HG03066 (cell line): ENCODE measurements at regions not wholly inside any gene's neighbourhood (a gene's known extent, or its start where the extent isn't known, plus 50 kb on each side); places are given as distances from the start of the nearest gene placed in this dataset.

Source experiments
- ATAC-seq: cut with Tn5 transposase; IDR thresholded peaks from one replicate; pipeline ENCODE4 v1.9.1; 2021; ENCODE audit warnings: low read depth; ENCODE audit not compliant: unreplicated experiment

DNA sequence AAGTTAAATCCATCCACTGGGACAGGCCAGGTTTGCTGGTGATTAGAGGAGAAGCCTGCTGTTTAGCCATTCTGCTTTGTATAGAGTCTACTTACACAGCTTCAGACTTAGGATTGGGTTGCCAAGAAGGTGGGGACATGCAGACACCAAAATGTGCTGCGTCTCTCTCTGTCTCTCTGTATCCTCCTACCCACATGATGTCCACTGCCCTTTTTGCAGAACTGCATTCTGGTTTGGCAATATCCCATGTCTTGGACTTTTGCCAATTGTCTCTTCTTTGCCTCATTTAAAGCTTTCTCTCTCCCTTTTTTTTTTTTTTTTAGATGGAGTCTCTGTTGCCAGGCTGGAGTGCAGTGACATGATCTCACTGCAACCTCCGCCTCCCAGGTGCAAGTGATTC lies 261.1 kb upstream of the FN1 start:
- no peak for ATAC-seq

DNA sequence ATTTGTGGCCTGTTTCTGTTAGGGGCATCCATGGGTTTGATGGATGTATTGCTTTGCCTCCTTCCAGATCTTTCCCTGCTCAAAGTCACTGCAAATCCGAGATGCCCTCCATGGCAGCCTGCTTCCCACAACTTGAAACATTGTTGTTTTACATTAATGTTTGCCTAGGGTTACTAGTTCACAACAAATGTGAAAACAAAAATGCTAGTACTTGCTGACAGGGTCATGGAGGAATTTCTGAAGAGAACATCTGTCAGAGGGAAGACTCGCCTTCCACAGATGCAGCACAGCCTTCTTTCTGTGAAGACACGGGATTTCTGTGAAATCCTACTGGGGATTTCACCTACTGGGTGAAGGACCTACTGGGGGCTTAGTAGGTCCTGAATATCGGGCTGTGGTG lies 260.0 kb upstream of the FN1 start:
- ATAC-seq, result no peak

- ATAC-seq, result no peak
Observed at GRCh38 chr2:215693999-215694580, 258.2 kb upstream of the FN1 start.

GRCh38 chr2:215693193-215693998 lies 257.5 kb upstream of the FN1 start:
- no peak for ATAC-seq

DNA sequence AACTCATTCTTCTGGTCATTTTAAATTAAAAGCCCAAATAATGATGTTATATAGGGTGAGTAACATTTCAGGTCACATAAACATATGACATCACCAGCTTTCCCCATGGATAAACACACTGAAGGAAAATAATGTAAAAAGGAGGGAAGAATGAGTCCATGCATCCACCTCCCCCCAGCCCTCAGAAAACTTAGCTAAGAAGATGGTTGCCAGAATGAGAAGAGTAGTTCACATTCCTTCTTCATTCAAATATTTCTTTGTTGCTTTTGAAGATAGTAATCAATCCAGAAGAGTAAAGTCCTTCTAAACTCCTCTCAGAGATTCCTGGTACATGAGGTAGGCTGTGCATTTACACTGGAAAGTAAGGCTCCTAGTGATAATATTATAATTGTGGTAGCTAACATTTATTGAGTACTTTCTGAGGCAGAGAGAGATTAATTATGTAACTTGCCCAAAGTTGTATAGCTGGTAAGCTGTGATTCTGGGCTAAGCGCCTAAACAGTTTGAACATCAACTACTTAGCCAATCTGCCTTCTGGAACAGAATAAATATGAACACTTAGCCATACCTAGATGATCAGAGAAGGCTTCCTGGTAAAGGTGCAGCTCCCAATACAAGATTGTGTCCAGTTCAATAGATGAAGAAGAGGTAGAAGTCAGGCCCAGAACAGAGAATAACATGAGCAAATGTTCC lies 256.7 kb upstream of the FN1 start:
- ATAC-seq, result no peak

- ATAC-seq, result no peak
Observed at GRCh38 chr2:215691346-215691745, 255.5 kb upstream of the FN1 start.

- ATAC-seq, result no peak
Observed at GRCh38 chr2:215687149-215688031, 251.5 kb upstream of the FN1 start.

DNA sequence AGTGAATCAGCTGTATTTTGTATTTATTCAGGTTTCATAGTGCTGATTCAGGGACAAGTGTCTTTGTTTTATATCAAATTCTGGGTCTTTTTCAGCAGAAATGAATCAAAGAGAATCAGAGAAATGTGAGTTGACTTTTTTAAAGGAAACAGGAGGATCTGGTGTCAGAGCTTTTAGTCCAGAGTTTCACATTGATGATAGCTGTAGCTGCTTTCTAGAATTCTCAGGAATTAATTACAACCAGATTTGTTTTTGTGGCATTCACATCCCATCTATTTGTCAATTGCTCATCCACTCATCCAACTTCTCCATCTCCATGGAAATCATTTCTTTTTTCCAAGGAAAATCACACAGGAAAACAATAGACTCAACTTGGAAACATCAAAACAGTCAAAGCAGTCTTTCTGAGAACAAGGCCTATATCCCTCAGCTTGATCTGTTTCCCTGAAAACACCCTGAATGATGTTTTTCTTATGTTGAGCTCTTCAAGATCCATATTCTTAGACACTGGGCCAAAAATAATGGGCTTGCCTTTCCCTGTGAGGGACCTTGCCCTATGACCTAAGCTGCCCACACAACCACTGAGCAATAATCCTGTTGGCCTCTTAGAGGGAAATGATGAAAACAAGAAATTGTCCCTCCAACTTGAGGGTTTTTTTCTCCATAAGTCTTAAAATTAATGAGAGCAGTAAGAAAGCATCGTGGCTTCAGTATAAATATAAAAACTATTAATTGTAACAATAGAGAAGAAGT lies 249.5 kb upstream of the FN1 start:
- ATAC-seq, result no peak

- no peak for ATAC-seq
Observed at GRCh38 chr2:215684448-215685237, 248.8 kb upstream of the FN1 start.

GRCh38 chr2:215683295-215683694 lies 247.4 kb upstream of the FN1 start:
- ATAC-seq, result no peak

DNA sequence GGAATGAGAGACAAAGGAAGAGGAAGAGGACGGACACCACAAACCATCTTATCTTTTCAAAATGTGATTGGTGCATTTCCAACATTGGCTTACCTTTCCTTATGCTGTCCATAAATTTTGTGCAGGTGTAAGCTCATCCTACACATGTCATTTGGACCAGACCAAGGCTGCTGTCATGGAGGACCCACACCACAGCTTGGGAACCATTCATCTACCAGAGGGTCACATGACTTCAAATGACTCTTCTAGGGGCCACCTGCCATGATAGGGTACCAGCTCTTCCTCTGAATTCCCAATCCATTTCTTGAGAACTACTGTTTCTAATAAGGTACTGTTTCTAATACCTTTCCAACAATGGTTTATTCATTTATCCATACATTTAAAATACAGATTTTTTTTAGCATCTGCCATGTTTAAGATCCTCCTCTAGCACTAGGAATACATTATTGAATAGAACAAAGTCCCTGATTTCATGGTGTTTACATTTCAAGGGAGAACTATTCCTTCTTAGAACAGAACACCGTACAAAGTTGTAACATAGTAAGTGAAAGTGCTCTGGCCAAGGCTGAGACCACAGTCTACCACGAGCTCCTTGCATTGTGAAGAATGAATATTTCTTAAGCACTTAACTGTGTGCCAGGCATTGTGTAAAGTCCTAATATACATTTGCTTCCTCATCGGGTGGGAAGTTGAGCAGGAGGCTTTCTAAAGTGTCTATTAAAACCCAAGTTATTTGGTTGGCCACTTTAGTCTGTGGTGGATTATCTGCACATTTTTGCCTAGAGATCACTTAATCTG lies 246.1 kb upstream of the FN1 start:
- ATAC-seq, result no peak

GRCh38 chr2:215680605-215681598 lies 245.0 kb upstream of the FN1 start:
- peak; percentile 59 for ATAC-seq

DNA sequence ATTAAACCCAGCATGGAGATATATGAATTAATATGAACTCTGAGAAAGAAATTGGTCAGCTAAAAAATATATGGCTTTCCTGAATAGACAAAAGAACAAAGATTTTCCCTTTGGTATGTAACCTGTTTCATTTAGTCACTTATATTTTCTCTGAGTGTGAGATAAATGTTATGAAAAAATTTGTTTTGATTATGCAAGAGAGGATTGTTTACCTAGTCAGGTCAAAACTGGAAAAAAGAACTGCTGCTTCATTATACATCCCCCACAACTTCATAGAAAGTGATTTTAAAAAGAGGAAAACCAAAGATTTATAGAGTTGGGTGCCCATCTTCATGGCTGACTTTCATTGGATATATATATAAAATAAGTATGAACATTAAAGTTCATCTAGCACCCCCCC lies 242.2 kb upstream of the FN1 start:
- ATAC-seq, result no peak

GRCh38 chr2:215677481-215677880 lies 241.6 kb upstream of the FN1 start:
- ATAC-seq, result no peak

- ATAC-seq, result no peak
Observed at GRCh38 chr2:215672406-215672805, 236.5 kb upstream of the FN1 start.

DNA sequence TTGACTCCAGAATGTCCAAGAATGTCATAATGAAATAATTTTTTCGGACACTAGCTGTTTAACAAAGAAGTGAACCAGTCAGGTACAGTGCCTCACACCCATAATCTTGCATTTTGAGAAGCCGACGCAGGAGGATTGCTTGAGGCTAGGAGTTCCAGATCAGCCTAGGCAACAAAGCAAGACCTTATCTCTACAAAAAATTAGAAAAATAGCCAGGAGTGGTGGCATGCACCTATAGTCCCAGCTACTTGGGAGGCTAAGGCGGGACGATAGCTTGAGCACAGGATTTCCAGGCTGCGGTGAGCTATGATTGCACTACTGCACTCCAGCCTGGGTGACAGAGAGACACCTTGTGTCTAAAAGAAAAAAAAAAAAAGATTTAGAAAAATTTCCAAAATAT lies 235.8 kb upstream of the FN1 start:
- no peak for ATAC-seq

GRCh38 chr2:215671244-215671643 lies 235.4 kb upstream of the FN1 start:
- no peak for ATAC-seq
